ENCODE measurements at regions not wholly inside any gene's neighbourhood (a gene's known extent, or its start where the extent isn't known, plus 50 kb on each side); places are given as distances from the start of the nearest gene placed in this dataset.

DNA sequence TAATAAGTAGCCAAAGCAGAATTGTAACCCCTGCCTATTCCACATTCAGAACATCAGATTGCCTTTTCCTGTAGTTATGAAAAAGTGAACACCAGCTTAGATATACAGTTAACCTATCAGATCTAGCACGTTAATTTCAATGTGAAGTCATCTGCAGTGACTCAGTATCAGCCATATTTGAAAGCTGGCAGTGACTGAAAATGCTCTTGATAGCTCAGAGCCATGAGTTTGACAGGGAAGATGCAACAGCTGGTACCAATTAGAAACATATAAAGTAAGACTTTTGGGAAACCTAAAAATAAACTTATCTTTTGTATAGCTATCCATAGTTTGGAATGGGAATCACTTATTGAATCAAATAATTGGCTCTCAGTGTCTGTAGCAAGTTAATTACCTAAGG is 284.1 kb upstream of the NPSR1 start:
- TF ChIP-seq POLR2A (IDR thresholded peaks at IDR 0.05; ENCODE audit: low read depth, low read length) (no peak), PAX5 (IDR thresholded peaks at IDR 0.05; ENCODE audit: insufficient read depth, low read length, severe bottlenecking) (no peak), POLR2AphosphoS5 (IDR thresholded peaks at IDR 0.05; ENCODE audit: low read depth, low read length) (no peak)
